ENCODE measurements at regions not wholly inside any gene's neighbourhood (a gene's known extent, or its start where the extent isn't known, plus 50 kb on each side); places are given as distances from the start of the nearest gene placed in this dataset.

- DNase-seq = no peak
Observed at GRCh38 chr6:91317984-91318383, 731.1 kb upstream of the MAP3K7 start.

GRCh38 chr6:91317247-91317835 lies 730.5 kb upstream of the MAP3K7 start:
- no peak for DNase-seq

GRCh38 chr6:91310178-91310577 lies 723.3 kb upstream of the MAP3K7 start:
- DNase-seq = no peak

GRCh38 chr6:91305755-91306154 lies 718.9 kb upstream of the MAP3K7 start:
- DNase-seq = no peak

DNA sequence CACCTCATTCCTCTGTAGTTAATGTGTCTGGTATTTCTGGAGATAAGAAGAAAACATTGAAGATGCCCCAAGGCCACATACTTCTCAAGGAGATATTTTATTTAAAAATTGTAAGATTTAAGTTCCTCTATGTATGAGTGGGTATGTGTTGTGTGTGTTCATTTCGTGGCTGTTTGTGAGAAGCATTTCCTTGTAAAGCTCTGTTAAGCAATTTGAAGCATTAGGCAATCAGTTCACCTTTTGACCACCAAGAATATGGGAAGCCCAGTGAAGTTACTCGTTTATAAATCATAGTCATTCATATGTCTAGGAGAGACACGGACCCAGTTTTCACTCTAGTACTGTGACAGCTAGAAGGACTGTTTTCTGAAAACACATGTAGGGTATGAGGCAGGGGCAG lies 717.6 kb upstream of the MAP3K7 start:
- no peak for DNase-seq

GRCh38 chr6:91303326-91303725 lies 716.5 kb upstream of the MAP3K7 start:
- DNase-seq = no peak

DNA sequence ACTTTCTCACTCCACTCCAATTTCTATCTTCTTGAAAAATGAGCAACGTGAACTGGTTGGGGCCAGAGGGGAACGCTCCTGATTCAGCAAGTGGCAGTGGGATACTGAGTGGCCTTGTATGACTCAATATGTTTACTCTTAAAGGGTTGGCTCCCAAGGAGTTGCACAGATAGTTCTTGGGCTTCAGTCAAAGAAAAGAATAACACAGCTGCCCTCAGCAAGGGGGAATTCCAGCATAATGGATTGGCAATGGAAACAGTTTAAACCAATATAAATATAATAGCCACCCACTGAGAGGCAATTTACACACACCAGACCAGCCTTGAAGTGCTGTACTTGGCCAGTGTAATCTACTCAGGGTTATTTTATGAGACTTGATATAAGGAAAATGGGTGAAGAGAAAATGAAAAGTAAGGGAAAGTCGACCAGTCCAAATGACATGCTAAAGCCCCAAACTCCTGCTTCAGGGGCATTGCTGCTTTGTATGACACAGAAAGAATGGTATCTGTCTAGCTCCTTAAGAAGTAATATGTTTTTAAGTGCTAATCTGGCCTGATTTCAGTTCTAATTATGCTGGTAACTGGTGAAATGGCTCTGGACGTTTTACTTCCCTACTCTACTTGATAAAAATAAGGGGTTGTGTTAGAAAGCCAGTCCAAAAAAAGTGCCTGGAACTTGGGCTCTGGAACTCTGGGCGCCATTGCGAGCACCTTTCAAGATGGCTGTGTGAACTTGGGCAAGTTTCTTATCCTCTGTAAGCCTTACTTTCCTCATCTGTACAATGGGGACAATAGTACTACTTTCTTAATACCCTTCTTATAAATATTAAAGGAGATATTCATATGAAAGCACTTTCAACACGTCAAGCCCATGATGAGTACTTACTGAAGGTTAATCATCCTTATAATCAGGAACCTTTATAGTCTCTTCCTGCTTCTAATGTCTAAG lies 712.9 kb upstream of the MAP3K7 start:
- DNase-seq = no peak

GRCh38 chr6:91298543-91299145 lies 711.8 kb upstream of the MAP3K7 start:
- DNase-seq = no peak

DNA sequence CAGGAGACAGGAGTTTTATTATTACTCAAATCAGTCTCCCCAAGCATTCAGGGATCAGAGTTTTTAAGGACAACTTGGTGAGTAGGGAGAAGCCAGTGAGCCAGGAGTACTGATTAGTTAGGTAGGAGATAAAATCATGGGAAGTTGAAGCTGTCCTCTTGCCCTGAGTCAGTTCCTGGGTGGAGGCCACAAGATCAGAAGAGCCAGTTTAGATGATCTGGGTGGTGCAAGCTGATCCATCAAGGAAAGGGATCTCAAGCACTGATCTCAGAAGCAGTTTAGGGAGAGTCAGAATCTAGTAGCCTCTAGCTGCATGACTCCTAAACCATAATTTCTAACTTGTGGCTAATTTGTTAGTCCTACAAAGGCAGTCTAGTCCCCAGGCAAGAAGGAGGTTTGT lies 706.5 kb upstream of the MAP3K7 start:
- no peak for DNase-seq

GRCh38 chr6:91291071-91291470 lies 704.2 kb upstream of the MAP3K7 start:
- no peak for DNase-seq

DNA sequence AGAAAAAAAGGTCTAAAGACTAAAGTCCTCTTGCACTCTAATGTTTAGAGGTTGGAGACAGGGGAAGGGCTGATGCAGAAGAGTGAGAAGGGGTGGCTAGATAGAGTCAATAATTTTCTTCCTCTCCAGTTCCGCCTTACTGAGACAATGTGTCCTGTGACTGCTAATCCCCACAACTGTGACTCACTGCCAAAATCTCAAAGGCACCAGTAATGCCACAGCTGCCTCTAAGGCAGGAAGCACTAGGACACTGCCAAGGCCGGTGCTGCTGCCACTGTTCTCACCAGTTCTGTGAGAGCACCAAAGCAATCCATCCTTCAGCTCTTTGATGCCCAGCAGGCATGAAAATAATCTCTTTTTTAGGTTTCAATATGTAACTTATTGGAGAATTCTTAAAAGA lies 701.9 kb upstream of the MAP3K7 start:
- no peak for DNase-seq

- DNase-seq = no peak
Observed at GRCh38 chr6:91281901-91282300, 695.0 kb upstream of the MAP3K7 start.

DNA sequence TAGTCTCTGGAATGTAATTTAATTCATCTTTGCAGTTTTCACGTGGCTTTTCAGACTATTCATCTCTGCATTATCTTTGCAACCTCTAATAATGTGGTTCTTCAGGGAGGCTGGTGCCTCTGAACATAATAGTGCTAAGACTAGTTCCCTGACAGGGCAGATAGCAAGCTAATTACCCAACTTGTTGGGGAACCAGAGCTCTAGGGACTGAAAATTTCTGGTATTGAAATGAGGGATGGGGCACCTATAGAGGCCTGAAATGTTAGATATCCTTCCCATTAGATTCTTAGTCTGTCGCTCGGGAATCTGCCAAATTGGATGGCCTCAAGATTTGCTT lies 693.6 kb upstream of the MAP3K7 start:
- DNase-seq = no peak

- no peak for DNase-seq
Observed at GRCh38 chr6:91279740-91280493, 693.0 kb upstream of the MAP3K7 start.

DNA sequence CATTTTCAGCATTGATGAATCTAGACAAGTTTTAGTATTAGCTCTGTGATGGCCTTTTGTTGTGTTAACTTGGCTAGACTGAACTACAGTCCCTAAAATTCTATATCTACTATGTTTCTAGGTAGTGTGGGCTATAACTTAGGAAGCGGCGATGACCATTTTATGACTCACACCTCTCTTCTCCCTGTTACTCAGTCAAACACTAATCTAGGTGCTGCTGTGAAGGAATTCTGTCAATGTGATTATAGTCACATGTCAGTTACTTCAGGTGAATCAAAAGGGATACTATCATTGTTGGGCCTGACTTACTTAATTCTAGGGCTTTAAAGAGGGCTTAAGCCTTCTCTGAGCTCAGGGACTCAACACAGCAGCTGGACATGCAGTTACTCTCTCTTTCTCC lies 691.5 kb upstream of the MAP3K7 start:
- DNase-seq = no peak

GRCh38 chr6:91276315-91276714 lies 689.4 kb upstream of the MAP3K7 start:
- no peak for DNase-seq

GRCh38 chr6:91273729-91274128 lies 686.9 kb upstream of the MAP3K7 start:
- no peak for DNase-seq

- no peak for DNase-seq
Observed at GRCh38 chr6:91271807-91272206, 684.9 kb upstream of the MAP3K7 start.

- no peak for DNase-seq
Observed at GRCh38 chr6:91268941-91269340, 682.1 kb upstream of the MAP3K7 start.

GRCh38 chr6:91267246-91267645 lies 680.4 kb upstream of the MAP3K7 start:
- DNase-seq = no peak

- no peak for DNase-seq
Observed at GRCh38 chr6:91266156-91266555, 679.3 kb upstream of the MAP3K7 start.

GRCh38 chr6:91243436-91243835 lies 656.6 kb upstream of the MAP3K7 start:
- DNase-seq = no peak

DNA sequence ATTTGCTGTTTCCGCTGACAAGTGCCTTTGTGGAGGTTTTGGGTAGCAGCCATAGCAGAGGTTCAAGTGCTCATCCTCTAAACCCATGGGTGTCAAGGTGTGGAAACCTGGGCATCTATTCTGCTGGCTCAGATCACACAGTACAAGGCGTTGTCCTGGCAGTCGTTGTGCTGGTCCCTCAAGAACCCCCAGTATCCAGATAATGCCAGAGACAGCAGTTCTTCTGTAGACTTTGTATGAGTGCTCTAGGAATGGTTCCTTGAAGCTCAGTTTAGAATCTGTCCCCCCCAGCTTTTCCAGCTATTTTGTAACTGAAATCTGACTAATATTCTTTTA lies 655.7 kb upstream of the MAP3K7 start:
- DNase-seq = no peak

All from stimulated activated CD4-positive, alpha-beta T cell treated with anti-CD3 and anti-CD28 coated beads, Interleukin-2, amount 100 ng/mL, for 24 hours (primary cell).